ENCODE measurements at regions not wholly inside any gene's neighbourhood (a gene's known extent, or its start where the extent isn't known, plus 50 kb on each side); places are given as distances from the start of the nearest gene placed in this dataset.
A peak's percentile ranks its signal among the peaks of the same experiment; 100 is the strongest.

DNA sequence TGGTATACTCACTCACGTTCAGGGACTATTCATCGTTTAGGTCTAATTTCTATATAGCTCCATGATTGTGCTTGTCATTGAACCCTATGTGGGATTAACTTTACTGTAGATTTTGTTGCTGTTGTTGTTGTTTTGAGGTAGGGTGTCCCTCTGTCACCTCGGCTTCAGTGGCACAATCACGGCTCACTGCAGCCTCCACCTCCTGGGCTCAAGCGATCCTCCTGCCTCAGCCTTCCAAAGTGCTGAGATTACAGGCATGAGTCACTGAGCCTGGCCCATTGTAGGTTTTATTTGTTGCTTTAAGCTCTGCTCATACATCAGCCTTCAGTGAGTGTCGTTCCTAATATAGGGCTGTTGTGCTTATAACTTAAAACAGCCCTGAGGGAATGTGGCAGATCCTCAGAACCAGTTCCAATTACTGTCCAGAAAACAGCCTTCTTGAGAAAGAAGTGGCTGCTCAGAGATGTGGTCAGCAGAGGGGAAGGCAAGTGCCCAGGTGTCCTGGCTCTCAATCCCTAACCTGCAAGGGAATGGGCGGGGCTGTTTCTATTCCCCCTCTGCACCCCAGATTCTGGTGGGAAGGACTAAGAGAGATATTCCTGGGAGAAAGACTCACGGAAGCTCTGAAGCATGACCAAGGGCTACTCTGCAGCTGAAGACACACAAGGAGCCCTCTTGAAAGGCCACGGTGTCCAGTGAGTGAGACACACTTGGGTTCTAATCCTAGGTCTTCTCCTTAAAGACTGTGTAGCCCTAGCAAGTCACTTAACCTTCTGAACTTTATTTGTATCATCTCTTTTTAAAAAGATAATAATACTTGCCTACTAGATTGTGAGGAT, 79.6 kb upstream of the LCLAT1 start:
- Histone ChIP-seq H3K36me3 (no peaks in the 10 kb centered on the region), H3K4me1 (peaks cover 12% of the 10 kb centered on the region), H3K4me3 (no peak overlapping the region), H3K9me3 (no peaks in the 10 kb centered on the region), H3K27ac (no peak overlapping the region), H3K27me3 (no peaks in the 10 kb centered on the region)
- WGBS = 85% methylated on average over 9 of the region's 9 CpGs
- TF ChIP-seq POLR2AphosphoS5 (IDR thresholded peaks at IDR 0.05) (no peak), POLR2A (IDR thresholded peaks at IDR 0.05) (no peak), EP300 (IDR thresholded peaks at IDR 0.05) (no peak)
- TF ChIP-seq, protein P1, sequence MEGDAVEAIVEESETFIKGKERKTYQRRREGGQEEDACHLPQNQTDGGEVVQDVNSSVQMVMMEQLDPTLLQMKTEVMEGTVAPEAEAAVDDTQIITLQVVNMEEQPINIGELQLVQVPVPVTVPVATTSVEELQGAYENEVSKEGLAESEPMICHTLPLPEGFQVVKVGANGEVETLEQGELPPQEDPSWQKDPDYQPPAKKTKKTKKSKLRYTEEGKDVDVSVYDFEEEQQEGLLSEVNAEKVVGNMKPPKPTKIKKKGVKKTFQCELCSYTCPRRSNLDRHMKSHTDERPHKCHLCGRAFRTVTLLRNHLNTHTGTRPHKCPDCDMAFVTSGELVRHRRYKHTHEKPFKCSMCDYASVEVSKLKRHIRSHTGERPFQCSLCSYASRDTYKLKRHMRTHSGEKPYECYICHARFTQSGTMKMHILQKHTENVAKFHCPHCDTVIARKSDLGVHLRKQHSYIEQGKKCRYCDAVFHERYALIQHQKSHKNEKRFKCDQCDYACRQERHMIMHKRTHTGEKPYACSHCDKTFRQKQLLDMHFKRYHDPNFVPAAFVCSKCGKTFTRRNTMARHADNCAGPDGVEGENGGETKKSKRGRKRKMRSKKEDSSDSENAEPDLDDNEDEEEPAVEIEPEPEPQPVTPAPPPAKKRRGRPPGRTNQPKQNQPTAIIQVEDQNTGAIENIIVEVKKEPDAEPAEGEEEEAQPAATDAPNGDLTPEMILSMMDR (IDR thresholded peaks at IDR 0.05) = no peak
- no peak for DNase-seq (ENCODE audit: low spot score in 2 of 2)

DNA sequence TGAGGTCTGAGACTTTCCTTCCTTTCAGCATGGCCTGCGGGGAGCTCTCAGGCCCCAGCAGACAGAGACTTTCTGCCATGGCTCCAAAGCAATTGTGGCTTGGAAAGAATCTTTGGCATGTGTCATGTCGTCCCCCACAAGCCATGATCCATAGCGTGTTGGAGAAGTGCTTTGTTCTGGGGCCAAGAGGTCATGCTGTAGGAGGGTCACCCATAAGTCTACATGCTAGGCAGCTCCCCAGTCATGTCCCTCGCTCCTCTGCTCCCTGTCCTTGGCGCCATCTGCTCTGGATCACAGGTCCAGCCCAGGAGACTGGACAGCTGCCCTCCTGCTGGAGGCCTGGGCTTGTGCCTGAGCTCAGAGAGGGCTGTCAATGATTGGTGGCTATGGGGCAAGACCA, 78.8 kb upstream of the LCLAT1 start:
- Histone ChIP-seq H3K36me3 (no peaks in the 10 kb centered on the region), H3K4me1 (peaks cover 4% of the 10 kb centered on the region), H3K27me3 (no peaks in the 10 kb centered on the region), H3K4me3 (no peak overlapping the region), H3K9me3 (no peaks in the 10 kb centered on the region), H3K27ac (no peak overlapping the region)
- no peak for TF ChIP-seq POLR2A (IDR thresholded peaks at IDR 0.05)
- DNase-seq (ENCODE audit: low spot score in 2 of 2) = no peak
- WGBS = 56% methylated on average over 5 of the region's 5 CpGs

DNA sequence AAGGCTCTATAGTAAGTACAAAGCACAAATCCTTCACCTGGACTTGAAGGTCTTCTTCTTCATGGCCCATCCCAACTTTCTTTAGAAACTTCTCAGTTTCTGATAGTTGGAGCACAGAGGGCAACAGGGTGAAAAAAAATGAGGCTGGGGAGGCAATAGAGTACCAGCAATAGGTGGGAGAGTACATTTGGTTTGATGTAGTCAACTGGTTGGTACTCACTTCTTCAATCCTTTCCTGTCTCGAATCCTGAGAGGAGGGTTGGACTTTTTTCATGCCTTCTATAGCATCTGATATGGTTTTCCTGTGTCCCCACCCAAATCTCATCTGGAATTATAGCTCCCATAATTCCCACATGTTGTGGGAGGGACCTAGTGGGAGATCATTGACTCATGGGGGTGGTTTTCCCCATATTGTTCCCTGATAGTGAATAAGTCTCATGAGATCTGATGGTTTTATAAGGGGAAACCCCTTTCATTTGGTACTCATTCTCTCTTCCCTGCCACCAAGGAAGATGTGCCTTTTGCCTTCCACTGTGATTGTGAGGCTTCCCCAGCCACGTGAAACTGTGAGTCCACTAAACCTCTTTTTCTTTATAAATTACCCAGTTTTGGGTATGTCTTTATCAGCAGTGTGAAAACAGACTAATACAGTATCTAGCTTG, 75.9 kb upstream of the LCLAT1 start:
- H3K36me3 ChIP-seq = no peaks in the 10 kb centered on the region
- no peak for DNase-seq (ENCODE audit: low spot score in 2 of 2)
- no peak overlapping the region for H3K27ac ChIP-seq
- no peaks in the 10 kb centered on the region for H3K27me3 ChIP-seq
- H3K4me1 ChIP-seq = no peaks in the 10 kb centered on the region
- H3K9me3 ChIP-seq = no peaks in the 10 kb centered on the region
- TF ChIP-seq, protein P1 (IDR thresholded peaks at IDR 0.05) = no peak
- WGBS = 72% methylated on average over 2 of the region's 2 CpGs
- no peak overlapping the region for H3K4me3 ChIP-seq

DNA sequence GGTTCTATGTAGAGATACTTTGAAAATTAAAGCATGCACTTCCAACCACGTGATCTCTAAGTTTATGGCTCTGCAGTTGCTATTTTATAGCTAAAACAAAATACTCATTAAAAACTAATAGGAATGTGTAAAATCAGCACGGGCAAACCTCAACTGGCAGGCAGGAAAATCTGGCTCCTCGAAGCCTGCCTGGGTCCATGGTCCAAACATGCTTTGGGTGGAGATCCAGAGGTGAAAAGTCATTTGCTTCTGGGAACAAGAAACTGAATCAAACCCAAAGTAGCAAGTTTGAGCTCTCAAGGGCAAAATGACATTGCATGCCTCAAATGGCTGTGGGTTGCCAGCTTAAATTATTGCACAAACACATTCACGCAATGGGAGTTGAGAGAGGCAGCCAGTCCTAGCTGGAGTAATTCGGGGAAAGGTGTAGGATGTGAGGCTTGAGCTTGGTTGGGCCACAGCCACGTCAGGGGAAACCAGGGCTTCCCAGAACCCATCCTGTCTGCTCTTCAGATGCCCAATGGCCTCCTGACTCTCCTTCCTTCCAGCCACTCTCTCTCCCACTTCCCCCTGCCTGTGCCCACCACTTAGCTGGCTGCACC, 75.2 kb upstream of the LCLAT1 start:
- 35% methylated on average over 6 of the region's 6 CpGs for WGBS
- Histone ChIP-seq H3K27me3 (no peaks in the 10 kb centered on the region), H3K9me3 (no peaks in the 10 kb centered on the region), H3K4me1 (no peaks in the 10 kb centered on the region), H3K36me3 (no peaks in the 10 kb centered on the region), H3K27ac (peak overlapping the region; percentile 7), H3K4me3 (no peak overlapping the region)
- TF ChIP-seq, protein P1 (IDR thresholded peaks at IDR 0.05) = no peak
- peak in 2 of 3 donors; percentile 30 to 43 for TF ChIP-seq POLR2AphosphoS5 (IDR thresholded peaks at IDR 0.05)
- TF ChIP-seq EP300 (IDR thresholded peaks at IDR 0.05) = no peak
- DNase-seq (ENCODE audit: low spot score in 2 of 2) = no peak

DNA sequence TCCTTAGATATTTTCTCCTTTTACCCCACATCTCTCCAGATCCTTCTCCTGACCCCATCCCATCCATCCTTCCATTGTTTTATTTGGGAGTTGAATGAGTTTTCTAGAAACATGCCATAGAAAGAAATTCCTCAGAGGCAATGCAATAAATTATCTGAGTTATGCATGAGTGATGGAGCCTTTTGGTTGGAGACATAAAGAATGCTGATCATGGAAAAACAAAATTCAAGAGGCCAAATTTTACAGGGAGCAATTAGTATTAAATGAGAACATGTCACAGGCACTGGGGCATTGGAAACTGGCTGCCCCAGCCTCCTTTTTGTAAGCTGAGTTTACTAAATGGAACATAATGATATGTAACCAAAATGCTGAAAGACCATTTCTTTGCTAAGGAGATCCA, 74.2 kb upstream of the LCLAT1 start:
- Histone ChIP-seq H3K4me1 (no peaks in the 10 kb centered on the region), H3K4me3 (no peak overlapping the region), H3K36me3 (no peaks in the 10 kb centered on the region), H3K27ac (no peak overlapping the region), H3K9me3 (no peaks in the 10 kb centered on the region), H3K27me3 (no peaks in the 10 kb centered on the region)
- no peak for DNase-seq (ENCODE audit: low spot score in 2 of 2)
- TF ChIP-seq, protein P1 (IDR thresholded peaks at IDR 0.05) = no peak
- TF ChIP-seq POLR2AphosphoS5 (IDR thresholded peaks at IDR 0.05) (no peak), POLR2A (IDR thresholded peaks at IDR 0.05) (no peak), EP300 (IDR thresholded peaks at IDR 0.05) (no peak)
